ENCODE measurements at regions not wholly inside any gene's neighbourhood (a gene's known extent, or its start where the extent isn't known, plus 50 kb on each side); places are given as distances from the start of the nearest gene placed in this dataset.
"Not testable (repeated sequence)": the region's sequence is repeated elsewhere in the genome, so short reads cannot be mapped to it uniquely, and the experiment has no call there.

GRCh38 chr16:59658572-59658971, 924.5 kb upstream of the GOT2 start:
- DNase-seq = no peak

GRCh38 chr16:59655031-59655430, 920.9 kb upstream of the GOT2 start:
- DNase-seq = no peak

- no peak for DNase-seq
These were observed 920.3 kb upstream of the GOT2 start for GRCh38 chr16:59654455-59654854.

GRCh38 chr16:59651662-59652061, 917.5 kb upstream of the GOT2 start:
- DNase-seq = no peak

- no peak for DNase-seq
These were observed 911.1 kb upstream of the GOT2 start for GRCh38 chr16:59645194-59645593.

GRCh38 chr16:59635674-59636073, 901.6 kb upstream of the GOT2 start:
- no peak for DNase-seq

- DNase-seq = no peak
These were observed 900.8 kb upstream of the GOT2 start for GRCh38 chr16:59634951-59635350.

- DNase-seq = no peak
These were observed 900.0 kb upstream of the GOT2 start for GRCh38 chr16:59634004-59634579.

- no peak for DNase-seq
These were observed 898.2 kb upstream of the GOT2 start for GRCh38 chr16:59632276-59632855.

GRCh38 chr16:59624381-59624780, 890.3 kb upstream of the GOT2 start:
- DNase-seq = not testable (repeated sequence)

- DNase-seq = no peak
These were observed 880.5 kb upstream of the GOT2 start for GRCh38 chr16:59614466-59615240.

- DNase-seq = not testable (repeated sequence)
These were observed 878.9 kb upstream of the GOT2 start for GRCh38 chr16:59612910-59613620.

- no peak for DNase-seq
These were observed 878.0 kb upstream of the GOT2 start for GRCh38 chr16:59612094-59612493.

GRCh38 chr16:59611556-59611955, 877.4 kb upstream of the GOT2 start:
- no peak for DNase-seq

GRCh38 chr16:59605706-59606105, 871.6 kb upstream of the GOT2 start:
- no peak for DNase-seq

- no peak for DNase-seq
These were observed 870.2 kb upstream of the GOT2 start for GRCh38 chr16:59604354-59604753.

GRCh38 chr16:59601452-59601851, 867.3 kb upstream of the GOT2 start:
- no peak for DNase-seq

GRCh38 chr16:59597269-59597668, 863.2 kb upstream of the GOT2 start:
- DNase-seq = no peak

GRCh38 chr16:59596693-59597092, 862.6 kb upstream of the GOT2 start:
- DNase-seq = no peak

- no peak for DNase-seq
These were observed 859.1 kb upstream of the GOT2 start for GRCh38 chr16:59593194-59593661.

GRCh38 chr16:59591480-59591879, 857.4 kb upstream of the GOT2 start:
- DNase-seq = no peak

GRCh38 chr16:59590845-59591244, 856.7 kb upstream of the GOT2 start:
- DNase-seq = no peak

- DNase-seq = no peak
These were observed 852.2 kb upstream of the GOT2 start for GRCh38 chr16:59586331-59586730.

- no peak for DNase-seq
These were observed 840.2 kb upstream of the GOT2 start for GRCh38 chr16:59574296-59574695.

All from activated CD8-positive, alpha-beta memory T cell treated with anti-CD3 and anti-CD28 coated beads, Interleukin-2, amount 50 U/mL, for 4 hours (primary cell).